Putamen (tissue), 1 donor: ENCODE measurements at regions not wholly inside any gene's neighbourhood (a gene's known extent, or its start where the extent isn't known, plus 50 kb on each side); places are given as distances from the start of the nearest gene placed in this dataset.

Experiments used
- DNase-seq: peaks from one replicate; pipeline ENCODE4 v3.0.0-alpha.2; 2016; ENCODE audit warnings: low spot score

DNA sequence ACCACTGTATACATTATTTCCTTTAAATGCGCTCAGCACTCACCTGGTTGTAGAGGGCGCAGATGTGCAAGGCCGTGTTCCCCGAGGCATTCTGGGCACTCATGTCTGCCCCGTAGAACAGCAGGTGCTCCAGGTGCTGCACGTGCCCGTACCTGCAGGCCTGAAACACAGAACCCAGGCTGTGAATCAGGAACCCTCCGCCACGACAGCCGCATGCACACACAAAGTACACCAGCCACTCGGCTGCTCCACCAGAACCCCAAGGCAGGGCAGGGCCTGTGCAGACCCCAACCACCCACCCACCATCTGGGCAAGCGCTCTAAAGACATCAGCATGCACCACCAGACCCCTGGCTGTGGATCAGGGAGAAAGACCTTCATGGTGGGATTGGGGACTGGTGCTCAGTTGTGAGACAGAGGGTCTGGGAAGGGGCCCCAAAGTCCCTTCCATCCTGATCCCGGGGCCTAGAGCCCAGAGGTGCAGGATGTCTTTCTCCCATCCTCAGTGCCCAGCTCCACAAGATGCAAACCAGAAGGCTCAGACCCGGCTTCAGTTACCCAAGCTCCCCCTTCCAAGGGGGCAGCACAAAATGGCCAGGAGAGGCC, 177.2 kb downstream of the SHANK2 start:
- DNase-seq: no peak

DNA sequence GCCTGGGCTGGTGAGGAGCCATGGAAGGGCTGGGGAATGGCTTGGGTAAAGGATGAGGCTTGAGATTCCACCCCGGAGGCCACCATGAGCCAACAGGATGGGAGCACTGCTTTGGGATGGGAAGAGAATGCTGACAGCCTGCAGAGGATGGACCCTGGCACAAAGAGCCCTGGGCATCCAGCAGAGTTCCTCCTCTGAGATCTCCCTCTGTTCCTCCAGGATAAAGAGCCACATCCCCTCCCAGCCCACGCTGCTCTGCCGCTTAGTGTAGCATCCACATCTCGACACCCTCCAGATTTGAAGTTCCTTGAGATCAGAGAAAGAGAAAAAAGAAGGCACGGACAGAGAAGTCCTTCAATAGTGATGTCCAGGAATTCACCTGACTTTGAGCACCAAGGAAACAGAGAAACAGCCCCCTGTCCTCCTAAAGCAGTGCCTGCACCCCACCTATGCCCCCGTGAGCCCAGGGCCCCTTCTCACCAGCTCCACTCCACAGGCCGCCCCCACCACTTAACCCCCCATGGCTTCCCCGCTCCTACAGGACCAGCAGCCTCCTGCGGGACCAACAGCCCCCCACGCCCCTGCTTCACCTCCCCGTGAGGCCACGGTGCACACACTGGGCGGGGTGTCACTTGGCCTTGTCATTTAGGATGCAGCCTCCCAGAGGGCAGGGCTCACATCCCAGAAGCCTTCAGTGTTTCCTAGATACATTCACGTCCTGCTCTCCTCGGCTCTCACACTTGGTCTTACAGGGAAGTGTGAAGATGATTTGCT, 180.5 kb downstream of the SHANK2 start:
- DNase-seq: no peak

DNA sequence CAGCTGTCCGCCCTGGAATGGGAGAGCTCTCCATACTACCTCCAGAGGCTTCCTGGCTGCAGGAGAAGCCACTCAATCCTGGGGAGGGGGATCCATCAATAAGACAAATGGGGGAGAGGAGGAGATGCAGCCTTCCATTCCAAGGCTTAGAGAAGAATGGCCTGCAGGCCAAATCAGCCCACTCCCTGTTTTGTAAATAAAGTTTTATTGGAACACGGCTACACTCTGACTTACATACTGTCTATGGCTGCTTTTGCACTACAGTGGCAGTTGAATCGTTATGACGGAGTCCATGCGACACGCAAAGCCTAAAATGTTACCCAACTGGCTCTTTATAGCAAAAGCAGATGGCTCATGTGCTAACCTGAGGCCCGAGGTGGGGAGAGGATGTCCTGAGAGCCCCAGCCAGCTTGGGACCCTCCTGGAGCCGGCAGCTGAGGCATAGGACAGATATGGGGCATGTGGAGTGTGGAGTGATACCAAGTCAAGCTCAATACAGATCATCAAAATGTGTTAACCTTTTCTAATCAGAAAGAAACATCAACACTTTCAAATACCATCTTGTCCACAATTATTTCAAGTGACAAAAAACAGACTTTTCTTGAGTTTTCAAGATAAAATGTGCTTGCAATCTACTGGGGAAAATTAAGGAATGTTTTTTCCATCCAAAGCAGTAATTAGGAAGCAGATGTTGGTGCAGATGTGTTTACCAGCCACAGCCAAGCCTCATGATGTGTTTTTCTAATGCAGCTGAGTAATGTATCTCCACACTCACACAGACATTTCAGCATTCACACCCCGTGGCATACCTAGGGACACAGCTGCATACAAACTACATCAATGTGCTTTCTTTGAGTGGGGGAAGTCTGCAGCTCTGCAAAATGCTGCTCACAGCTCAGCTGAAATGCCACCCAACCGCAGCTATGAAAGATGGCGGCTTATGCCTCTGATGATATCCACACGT, 181.6 kb downstream of the SHANK2 start:
- no peak for DNase-seq

DNA sequence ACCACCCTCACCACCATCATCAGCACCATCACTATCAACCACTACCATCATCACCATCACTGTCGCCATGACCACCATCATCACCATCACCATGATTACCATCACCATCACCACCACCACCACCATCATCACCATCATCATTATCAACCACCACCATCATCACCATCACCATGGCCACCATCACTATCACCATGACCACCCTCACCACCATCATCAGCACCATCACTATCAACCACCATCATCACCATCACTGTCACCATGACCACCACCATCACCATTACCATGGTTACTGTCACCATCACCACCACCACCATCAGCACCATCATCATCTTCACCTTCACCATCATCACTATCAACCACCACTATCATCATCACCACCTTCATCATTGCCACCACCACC, 183.4 kb downstream of the SHANK2 start:
- no peak for DNase-seq

DNA sequence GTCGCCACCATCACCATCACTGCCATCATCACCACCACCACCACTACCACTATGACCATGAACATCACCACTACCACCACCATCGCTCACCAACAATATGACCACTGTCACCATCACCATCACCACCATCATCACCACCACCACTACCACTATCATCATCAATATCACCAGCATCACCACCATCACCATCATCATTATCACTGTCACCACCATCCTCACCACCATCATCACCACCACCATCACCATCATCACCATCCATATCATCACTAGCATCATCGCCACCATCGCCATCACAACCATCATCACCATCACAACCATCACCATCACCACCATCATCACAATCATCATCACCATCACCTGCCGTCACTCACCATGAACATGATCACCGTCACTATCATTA, 184.6 kb downstream of the SHANK2 start:
- DNase-seq: no peak

DNA sequence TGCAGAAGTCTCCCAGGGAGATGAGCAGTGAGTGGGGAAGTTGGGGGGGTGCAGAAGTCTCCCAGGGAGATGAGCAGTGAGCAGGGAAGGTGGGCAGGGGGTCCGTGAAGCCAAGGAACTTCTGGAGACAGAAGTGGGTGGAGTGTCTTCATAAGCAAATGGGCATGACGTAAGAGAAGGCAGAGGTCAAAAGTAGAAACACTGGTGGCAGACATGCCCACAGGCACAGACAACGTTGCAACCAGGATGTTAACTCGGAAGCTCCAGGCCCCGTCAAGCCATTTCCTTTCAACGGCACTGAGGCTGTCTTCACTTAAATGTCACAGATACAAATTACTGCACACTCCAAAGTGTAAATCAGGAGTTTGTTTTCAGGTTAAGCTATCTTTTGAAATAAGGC, 186.1 kb downstream of the SHANK2 start:
- DNase-seq: no peak

DNA sequence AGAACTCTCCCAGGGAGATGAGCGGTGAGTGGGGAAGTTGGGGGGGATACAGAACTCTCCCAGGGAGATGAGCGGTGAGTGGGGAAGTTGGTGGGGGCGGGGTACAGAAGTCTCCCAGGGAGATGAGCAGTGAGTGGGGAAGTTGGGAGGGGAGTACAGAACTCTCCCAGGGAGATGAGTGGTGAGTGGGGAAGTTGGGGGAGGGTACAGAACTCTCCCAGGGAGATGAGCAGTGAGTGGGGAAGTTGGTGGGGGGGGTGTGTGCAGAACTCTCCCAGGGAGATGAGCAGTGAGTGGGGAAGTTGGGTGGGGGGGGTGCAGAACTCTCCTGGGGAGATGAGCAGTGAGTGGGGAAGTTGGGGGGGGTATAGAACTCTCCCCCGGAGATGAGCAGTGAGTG, 186.5 kb downstream of the SHANK2 start:
- DNase-seq: no peak

DNA sequence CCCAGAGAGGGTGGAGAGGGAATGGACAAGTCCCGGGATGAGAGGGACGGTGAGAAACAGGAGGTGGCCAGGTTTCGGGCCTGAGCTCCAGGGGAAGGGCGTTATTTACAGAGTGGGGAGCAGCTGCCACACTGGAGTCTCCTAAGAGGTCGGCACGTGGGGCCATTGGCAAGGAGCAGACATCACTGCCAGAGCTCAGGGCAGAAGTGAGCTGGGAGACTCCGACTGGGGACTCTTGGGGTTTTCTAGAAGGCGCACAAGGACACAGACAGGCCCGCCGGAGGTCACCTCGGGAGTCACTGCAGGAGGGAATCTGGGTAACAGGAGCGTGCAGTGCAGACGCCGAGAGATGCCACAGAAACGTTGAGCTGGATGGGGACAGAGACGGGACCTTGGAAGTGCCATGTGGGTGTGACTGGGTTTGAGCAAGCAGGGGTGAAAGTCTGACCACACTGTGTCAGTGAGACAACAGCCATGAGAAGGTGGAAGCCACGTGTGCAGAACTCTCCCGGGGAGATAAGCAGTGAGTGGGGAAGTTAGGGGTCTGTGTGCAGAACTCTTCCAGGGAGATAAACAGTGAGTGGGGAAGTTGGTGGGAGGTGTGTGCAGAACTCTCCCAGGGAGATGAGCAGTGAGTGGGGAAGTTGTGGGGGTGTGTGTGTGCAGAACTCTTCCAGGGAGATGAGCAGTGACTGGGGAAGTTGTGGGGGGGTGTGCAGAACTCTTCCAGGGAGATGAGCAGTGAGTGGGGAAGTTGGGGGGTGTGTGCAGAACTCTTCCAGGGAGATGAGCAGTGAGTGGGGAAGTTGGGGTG, 187.5 kb downstream of the SHANK2 start:
- peak; percentile 26 for DNase-seq

DNA sequence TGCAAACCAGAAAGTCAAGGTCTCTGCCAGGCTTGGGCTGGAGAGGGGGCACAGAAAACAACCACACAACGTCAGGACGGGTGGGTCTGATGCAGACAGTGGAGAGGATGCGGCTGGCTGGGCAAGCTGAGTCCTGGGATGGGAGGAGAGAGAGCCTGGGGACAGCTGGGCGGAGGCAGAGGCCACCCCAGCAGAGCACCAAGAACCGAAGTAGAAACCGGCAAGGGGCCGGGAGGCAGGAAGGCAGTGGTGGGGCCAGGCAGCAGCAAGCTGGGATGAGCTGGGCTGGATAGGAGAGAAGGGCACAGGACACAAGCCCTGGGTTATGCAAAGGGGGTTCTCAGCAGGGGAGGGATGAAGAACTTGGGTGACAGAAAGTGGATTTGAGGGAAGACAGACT, 188.2 kb downstream of the SHANK2 start:
- no peak for DNase-seq

DNA sequence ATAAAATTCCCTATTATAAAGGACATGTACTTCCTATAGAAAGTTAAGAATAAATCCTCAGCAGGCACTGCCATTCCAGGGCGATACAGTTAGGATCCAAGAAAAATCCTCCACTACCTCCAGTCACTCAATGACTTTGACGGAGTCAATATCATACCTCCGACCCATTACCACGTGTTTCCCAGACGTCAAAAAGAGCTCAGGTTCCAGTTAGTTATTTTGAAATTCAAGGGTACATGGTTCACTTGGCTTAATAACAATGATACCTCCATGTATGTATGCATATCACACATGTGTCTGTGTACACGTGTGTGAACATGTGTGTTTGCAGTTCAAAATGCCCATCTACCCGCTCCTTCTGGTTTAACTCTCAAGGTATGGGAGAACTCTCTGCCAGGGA, 189.2 kb downstream of the SHANK2 start:
- no peak for DNase-seq

DNA sequence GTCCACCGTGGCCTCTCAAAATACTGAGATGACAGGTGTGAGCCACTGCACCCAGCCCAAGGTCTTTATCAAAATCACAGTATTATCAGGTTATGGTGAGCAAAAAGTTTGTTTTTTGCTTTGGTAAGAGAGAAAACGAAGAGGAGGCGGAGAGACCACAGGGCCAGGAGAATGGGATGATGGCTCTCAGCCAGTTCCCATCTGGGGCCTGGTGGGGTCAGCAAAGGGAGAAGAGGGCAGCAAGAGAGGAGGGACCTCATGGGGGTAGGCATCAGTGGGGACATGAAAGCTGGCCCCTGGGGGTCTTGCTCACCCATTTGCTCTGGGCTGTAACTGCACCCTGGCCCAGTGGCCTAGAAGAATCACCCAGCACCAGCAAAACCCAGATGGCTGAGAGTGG, 190.2 kb downstream of the SHANK2 start:
- DNase-seq: no peak

DNA sequence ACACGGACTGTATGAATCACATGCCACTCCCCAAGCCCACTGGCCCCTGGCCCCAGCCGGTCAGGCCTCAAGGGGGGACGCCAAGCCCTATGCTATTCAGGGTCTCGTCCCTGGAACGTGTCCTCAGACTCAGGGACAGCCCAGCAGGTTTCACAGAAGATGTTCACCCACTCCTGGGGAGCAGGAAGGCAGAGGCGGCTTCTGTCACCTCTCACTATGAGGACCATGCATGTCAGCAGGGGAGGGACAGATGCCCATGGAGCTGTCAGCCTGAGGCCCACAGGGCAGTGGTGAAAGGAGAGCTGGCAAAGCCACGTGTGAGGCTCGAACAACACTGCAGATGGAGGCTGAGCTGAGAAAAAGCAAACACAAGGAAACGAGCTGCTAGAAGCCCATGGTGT, 192.0 kb downstream of the SHANK2 start:
- DNase-seq: no peak

DNA sequence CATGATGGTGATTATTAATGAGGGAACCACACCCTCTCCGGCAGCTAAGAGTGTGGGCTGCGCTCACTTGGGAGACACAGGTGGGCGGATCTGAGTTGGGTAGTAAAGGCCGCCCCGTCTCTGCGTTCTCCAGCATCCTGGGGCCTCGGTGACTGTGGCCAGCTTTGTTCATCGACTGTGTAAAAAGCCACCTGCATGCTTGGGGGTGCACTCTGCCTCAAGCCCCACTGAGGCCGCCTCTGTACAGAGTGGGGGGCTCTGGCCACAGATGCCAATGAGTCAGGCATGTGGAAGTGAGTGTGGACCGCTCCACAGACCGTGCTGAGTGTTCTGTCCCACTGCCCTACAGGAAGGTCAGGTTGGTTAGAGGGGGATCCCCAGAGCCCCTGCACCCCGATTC, 192.7 kb downstream of the SHANK2 start:
- DNase-seq: no peak

DNA sequence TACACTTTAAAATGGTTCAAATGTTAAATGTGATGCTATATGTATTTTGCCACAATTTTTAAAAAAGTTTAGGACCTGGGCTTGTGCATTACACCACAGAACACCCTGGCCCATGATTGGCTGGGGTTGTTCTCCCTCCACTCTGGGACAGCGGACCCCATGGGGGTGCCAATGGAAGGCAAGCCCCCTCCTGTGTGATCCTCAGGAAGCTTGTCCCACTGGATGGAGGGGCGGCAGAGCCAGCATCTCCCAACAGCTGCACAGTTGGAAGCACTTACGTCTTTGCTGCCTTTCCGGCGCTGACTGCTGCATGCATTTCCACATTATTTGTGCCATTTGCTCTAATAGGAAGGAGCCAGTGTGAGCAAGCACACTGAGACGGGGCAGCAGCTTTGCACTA, 196.5 kb downstream of the SHANK2 start:
- no peak for DNase-seq
